HG03108 (cell line): ENCODE measurements at regions not wholly inside any gene's neighbourhood (a gene's known extent, or its start where the extent isn't known, plus 50 kb on each side); places are given as distances from the start of the nearest gene placed in this dataset.
A peak's percentile ranks its signal among the peaks of the same experiment; 100 is the strongest.

Experiments used
- ATAC-seq: cut with Tn5 transposase; IDR thresholded peaks from one replicate; pipeline ENCODE4 v1.9.1; 2021; ENCODE audit warnings: moderate library complexity; ENCODE audit not compliant: unreplicated experiment

DNA sequence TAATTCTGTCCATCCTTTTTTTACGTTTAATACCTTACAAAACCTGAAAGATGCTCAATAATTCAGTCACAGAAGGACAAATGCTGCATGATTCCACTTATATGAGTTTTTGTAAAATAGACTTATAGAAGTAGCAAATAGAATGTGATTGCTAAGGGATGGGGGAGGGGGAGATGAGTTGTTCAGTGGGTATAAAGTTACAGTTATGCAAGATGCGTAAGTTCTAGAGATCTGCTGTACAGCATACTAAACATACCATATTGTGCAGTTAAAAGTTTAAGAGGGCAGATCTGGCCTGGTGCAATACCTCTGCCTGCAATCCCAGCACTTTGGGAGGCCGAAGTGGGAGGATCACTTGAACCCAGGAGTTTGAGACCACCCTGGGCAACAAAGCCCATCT is 78.8 kb downstream of the TET3 start:
- ATAC-seq = no peak

GRCh38 chr2:74065456-74065855 is 80.7 kb downstream of the TET3 start:
- no peak for ATAC-seq

DNA sequence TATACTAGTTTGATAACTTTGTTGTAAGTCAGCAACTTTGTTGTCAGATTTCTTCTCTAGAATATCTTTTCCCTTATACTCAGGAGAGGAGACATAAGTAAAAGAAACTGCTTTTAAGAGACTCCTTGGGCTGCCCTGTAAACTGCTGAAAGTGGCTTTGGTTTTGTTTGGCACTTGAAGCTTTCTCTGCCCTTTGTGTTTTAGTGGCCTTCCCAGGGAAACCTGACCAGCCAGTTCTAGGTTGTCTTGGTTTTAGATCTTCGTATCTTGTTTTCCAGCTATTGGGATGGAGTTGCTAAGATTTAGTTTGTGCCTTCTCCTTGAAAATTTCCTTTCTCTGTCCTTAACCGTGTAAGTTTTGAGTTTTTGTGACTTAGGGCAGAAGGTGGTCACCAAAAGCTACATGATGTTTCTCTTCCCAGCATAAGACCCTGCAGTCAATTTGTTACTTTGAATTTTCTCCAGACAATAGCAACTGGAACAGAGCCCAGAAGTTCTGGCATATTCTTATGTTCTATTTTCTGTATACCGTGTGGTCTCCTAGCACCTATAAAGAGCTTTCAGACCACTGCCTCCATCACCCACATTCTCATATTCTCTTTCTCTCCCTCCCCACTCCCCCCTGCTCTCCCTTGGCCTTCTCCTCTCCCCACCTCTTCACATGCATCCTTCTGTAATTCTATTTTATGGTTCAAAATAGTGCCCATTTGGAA is 81.1 kb downstream of the BOLA3 start:
- no peak for ATAC-seq

DNA sequence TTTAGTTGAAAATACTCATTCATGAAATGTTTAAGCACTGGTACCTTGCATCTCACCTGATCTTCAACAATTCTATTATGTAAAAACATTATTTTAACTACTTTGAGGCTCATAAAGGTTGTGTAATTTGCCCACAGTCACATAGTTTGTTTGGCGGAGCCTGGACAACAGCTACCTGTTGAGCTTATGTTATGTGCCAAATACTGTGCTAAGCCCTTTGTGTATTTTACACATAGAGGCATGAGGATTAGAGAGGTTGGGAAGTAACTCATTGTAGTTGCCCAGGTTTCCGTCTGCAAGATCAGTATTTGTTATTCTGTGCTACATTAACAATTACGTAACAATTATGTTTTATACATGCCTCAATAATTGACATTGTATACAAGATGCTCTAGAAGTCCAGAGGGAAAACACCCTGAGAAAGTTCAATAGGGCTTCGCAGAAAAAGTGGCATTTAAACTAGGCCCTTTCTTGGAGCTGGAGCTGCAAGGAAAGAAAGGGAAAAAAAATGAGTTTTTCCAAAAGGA is 80.4 kb downstream of the BOLA3 start:
- ATAC-seq = no peak

GRCh38 chr2:74070991-74071390 is 76.7 kb downstream of the BOLA3 start:
- no peak for ATAC-seq

GRCh38 chr2:74071426-74071825 is 76.3 kb downstream of the BOLA3 start:
- ATAC-seq = no peak

DNA sequence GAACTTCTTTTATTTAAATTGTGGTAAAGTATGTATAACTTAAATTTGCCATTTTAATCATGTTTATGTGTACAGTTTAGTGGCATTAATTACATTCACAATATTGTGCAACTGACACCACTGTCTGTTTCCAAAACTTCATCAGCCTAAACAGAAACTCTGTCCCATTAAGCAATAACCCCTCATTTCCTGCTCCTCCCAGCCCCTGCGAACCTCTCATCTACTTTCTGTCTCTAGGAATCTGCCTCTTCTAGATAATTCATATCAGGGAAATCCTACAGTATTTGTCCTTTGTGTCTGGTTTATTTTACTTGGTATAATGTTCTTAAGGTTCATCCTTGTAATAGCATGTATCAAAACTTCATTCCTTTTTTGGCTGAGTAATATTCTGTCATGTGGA is 75.1 kb downstream of the BOLA3 start:
- ATAC-seq = no peak

GRCh38 chr2:74074487-74074886 is 73.2 kb downstream of the BOLA3 start:
- no peak for ATAC-seq

DNA sequence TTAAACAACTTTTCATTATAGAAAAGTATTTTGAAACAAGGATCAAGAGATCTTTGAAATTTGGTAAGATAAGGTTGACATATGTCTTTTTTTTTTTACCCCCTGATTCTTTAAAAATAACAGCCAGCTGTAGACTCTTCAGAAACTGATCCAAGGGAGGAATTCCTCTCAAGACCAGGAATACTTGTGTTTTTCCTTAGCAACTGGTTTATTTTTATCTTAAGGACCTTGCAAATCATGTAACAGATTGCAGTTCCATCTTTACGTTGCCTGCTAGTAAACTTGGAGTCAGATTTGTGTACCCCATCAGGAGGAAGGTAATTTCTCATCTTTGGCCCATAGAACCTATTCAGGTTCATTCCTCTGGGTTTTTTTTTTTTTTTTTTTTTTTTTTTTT is 71.6 kb downstream of the BOLA3 start:
- no peak for ATAC-seq

- ATAC-seq = no peak
Measured at GRCh38 chr2:74077636-74078035, 70.1 kb downstream of the BOLA3 start.

- ATAC-seq = no peak
Measured at GRCh38 chr2:74078466-74078865, 69.2 kb downstream of the BOLA3 start.

DNA sequence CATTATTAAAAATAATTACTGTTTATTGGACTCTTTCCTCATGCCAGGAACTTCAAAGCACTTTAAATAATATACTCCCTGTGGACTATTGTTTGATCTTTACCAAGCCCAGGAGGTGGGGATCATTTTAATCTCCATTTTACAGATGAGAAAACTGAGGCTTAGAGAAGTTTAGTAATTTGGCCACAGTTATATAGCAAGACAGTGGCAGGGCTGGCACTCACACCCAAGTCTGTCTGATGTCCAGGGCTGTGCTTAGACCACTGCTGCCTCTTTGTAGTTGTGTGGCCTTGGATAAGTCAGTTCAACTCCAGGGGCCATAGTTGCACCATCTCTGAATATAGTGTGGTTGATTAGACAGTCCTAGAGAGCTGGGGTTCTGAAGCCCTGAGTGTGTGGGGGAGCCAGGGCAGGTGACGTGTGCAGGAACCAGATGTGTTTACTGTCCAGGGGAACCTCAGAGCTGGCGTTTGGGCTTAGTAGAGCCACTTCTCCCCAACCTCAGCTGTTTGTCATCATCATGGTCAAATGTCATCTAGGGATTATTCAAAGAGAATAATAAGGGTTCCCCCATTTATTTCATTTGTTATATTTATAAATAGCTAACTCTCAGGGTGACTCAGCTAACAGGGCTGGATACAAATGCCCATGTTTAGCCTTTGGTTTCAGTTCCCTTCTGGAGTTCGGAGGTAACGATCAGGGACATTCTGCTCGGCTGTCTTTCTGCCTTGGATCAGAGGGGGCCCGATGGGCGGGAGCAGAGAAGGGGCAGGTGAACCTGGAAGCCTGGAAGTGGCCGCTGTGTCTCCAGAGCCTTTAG is 68.0 kb downstream of the BOLA3 start:
- ATAC-seq = peak; percentile 70

DNA sequence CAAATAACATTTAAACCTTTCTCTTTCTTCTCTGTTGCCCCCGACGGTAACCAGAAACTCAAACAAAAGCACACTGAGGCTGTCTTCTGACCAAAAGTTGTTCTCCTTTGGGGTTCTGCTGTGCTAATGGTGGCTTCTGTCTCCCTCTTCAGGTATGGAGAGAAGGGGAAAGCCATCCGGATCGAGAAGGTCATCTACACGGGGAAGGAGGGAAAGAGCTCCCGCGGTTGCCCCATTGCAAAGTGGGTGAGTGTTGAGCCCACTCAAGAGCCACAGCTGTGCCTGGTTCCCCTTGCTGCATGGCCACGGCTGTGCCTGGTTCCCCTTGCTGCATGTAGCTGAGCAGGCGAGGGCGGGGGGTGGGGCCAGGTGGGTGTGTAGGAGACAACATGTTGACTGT is 67.4 kb downstream of the BOLA3 start:
- ATAC-seq = peak; percentile 9

- no peak for ATAC-seq
Measured at GRCh38 chr2:74081030-74081762, 66.5 kb downstream of the BOLA3 start.

- no peak for ATAC-seq
Measured at GRCh38 chr2:74081763-74082110, 66.0 kb downstream of the BOLA3 start.

DNA sequence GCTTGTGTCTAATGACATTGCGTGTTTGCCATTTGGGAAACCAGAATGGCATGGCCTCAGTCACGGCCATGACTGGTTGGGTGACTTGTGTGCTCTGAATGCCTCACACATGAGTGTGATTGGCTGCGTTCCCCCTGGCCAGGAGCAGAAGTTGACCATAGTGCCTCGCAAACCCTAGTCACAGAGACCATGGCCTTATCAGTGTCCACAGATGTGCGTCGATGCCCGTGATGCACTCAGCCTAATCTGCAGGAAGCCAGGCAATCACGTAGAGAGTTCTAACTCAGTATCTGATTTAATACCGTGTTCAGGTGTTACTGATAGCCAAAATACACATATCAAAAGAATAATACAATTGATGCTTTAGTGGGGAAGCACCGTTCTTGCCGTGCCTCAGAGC is 64.0 kb downstream of the BOLA3 start:
- ATAC-seq = no peak
